CD14-positive monocyte (primary cell): ENCODE measurements at regions not wholly inside any gene's neighbourhood (a gene's known extent, or its start where the extent isn't known, plus 50 kb on each side); places are given as distances from the start of the nearest gene placed in this dataset.

Source experiments
- DNase-seq, 3 donors: peaks; one replicate each; pipeline ENCODE4 v3.0.0-alpha.2; 2011 to 2022
- H2AFZ ChIP-seq: 2 replicates; pipeline ENCODE4 v1.6.0; 2012; ENCODE audit warnings: mild to moderate bottlenecking, low read depth, low read length, inconsistent platforms; ENCODE audit not compliant: insufficient read depth, poor library complexity, severe bottlenecking
- H3K27ac ChIP-seq, 2 donors: 1 replicate in 1 of 2; 2 replicates in 1 of 2; pipeline ENCODE4 v1.5.1; 2012 to 2013; ENCODE audit warnings: low read length in 2 of 2, control low read depth in 1 of 2, inconsistent platforms in 1 of 2, low read depth in 1 of 2, mild to moderate bottlenecking in 1 of 2
- H3K27me3 ChIP-seq, 2 donors: one replicate each; pipeline versions ENCODE4 v1.6.0 to v1.6.1; 2011 to 2013; ENCODE audit warnings: low read length in 2 of 2; ENCODE audit not compliant: control insufficient read depth in 2 of 2, insufficient read depth in 2 of 2
- H3K36me3 ChIP-seq, 2 donors: replicated peaks in 1 of 2; 1 replicate in 1 of 2; 2 replicates in 1 of 2; pipeline versions ENCODE4 v1.5.1 to v1.6.1; 2012 to 2013; ENCODE audit warnings: low read length in 2 of 2, control low read depth in 1 of 2, inconsistent platforms in 1 of 2, mild to moderate bottlenecking in 1 of 2; ENCODE audit not compliant: insufficient read depth in 2 of 2, control insufficient read depth in 1 of 2
- H3K4me1 ChIP-seq, 2 donors: 1 replicate in 1 of 2; 2 replicates in 1 of 2; pipeline versions ENCODE4 v1.5.1 to v1.6.1; 2012 to 2013; ENCODE audit warnings: low read length in 2 of 2, control low read depth in 1 of 2, inconsistent platforms in 1 of 2, mild to moderate bottlenecking in 1 of 2, moderate library complexity in 1 of 2; ENCODE audit not compliant: insufficient read depth in 2 of 2, control insufficient read depth in 1 of 2
- H3K4me2 ChIP-seq: replicated peaks from 2 replicates; pipeline ENCODE3; 2012; ENCODE audit warnings: low read length, moderate library complexity, mild to moderate bottlenecking; ENCODE audit not compliant: poor library complexity, severe bottlenecking; ENCODE audit errors: extremely low read depth
- H3K4me3 ChIP-seq, 3 experiments: fragments of 200-600 bp in 1 of 3; sonication (generic) in 1 of 3; replicated peaks in 1 of 3; 1 replicate in 2 of 3; 2 replicates in 1 of 3; pipeline ENCODE4 v1.5.1; 2011 to 2013; ENCODE audit warnings: low read length in 3 of 3, mild to moderate bottlenecking in 3 of 3, control low read depth in 2 of 3, low read depth in 2 of 3, inconsistent platforms in 1 of 3, moderate library complexity in 1 of 3
- H3K79me2 ChIP-seq: 2 replicates; pipeline ENCODE4 v1.6.0; 2012; ENCODE audit warnings: mild to moderate bottlenecking, control low read depth, inconsistent platforms, low read length, moderate library complexity; ENCODE audit not compliant: insufficient read depth
- H3K9ac ChIP-seq: 2 replicates; pipeline ENCODE4 v1.6.0; 2017; ENCODE audit warnings: low read length, mild to moderate bottlenecking; ENCODE audit not compliant: insufficient read depth, poor library complexity, severe bottlenecking
- H3K9me3 ChIP-seq, 2 donors: replicated peaks in 1 of 2; 1 replicate in 1 of 2; 2 replicates in 1 of 2; pipeline versions ENCODE4 v1.5.1 to v1.6.1; 2012 to 2013; ENCODE audit warnings: low read length in 2 of 2, control low read depth in 1 of 2; ENCODE audit not compliant: control insufficient read depth in 1 of 2, insufficient read depth in 1 of 2
- H4K20me1 ChIP-seq: 2 replicates; pipeline ENCODE4 v1.6.0; 2012; ENCODE audit warnings: mild to moderate bottlenecking, low read length, control low read depth, moderate library complexity; ENCODE audit not compliant: insufficient read depth
- H3K27ac Mint-ChIP-seq, 7 donors: one replicate each; pipeline ENCODE4 v1.8.0; 2020; ENCODE audit warnings: mild to moderate bottlenecking in 7 of 7, mixed read lengths in 7 of 7, moderate library complexity in 6 of 7, inconsistent platforms in 2 of 7
- H3K27me3 Mint-ChIP-seq, 3 donors: one replicate each; pipeline ENCODE4 v1.8.0; 2021 to 2022; ENCODE audit warnings: low read depth in 3 of 3, mild to moderate bottlenecking in 3 of 3, mixed read lengths in 3 of 3, moderate library complexity in 3 of 3, inconsistent platforms in 1 of 3
- H3K36me3 Mint-ChIP-seq, 2 donors: one replicate each; pipeline ENCODE4 v1.8.0; 2020; ENCODE audit warnings: mixed read lengths in 2 of 2, inconsistent platforms in 1 of 2, mild to moderate bottlenecking in 1 of 2
- H3K4me1 Mint-ChIP-seq: one replicate; pipeline ENCODE4 v1.8.0; 2020; ENCODE audit warnings: mild to moderate bottlenecking, mixed read lengths
- H3K4me3 Mint-ChIP-seq, 2 donors: one replicate each; pipeline ENCODE4 v1.8.0; 2020; ENCODE audit warnings: mild to moderate bottlenecking in 2 of 2, mixed read lengths in 2 of 2, moderate library complexity in 1 of 2
- H3K9me3 Mint-ChIP-seq, 7 donors: one replicate each; pipeline ENCODE4 v1.8.0; 2020 to 2022; ENCODE audit warnings: mixed read lengths in 7 of 7, mild to moderate bottlenecking in 6 of 7, moderate library complexity in 6 of 7, inconsistent platforms in 2 of 7
- CTCF ChIP-seq: fragments of 200-600 bp; IDR thresholded peaks from one replicate; pipeline ENCODE4 v1.8.0; 2022; ENCODE audit warnings: antibody characterized with exemption, mild to moderate bottlenecking
- WGBS: methylation state at CpG from one replicate; pipeline ENCODE4 v1.1.5; 2013; ENCODE audit warnings: missing lambda C conversion rate; ENCODE audit not compliant: insufficient coverage; 5-methylcytosine and 5-hydroxymethylcytosine counted together
- intact Hi-C, 2 donors: fragments of 100-400 bp; cut with micrococcal nuclease; formaldehyde crosslinking; loops; one replicate each; pipeline versions ENCODE4 v1.15.0 to v1.15.1; 2023

GRCh38 chr7:3191548-3191947 lies 109.5 kb upstream of the SDK1 start:
- H3K36me3 ChIP-seq: no peaks in the 10 kb centered on the region
- Mint-ChIP-seq H3K27ac (no peak overlapping the region), H3K9me3 (peaks cover 4 to 22% (median 9%) of the 10 kb centered on the region in 7 donors), H3K4me1 (peaks cover 3% of the 10 kb centered on the region), H3K4me3 (no peak overlapping the region), H3K27me3 (peaks cover 2 to 10% (median 4%) of the 10 kb centered on the region in 3 donors), H3K36me3 (no peaks in the 10 kb centered on the region)
- no peak overlapping the region for H3K27ac ChIP-seq
- peaks cover 0 to 6% of the 10 kb centered on the region in 2 donors for H3K9me3 ChIP-seq
- no peak overlapping the region for H2AFZ ChIP-seq
- no peak for TF ChIP-seq CTCF
- intact Hi-C loops: no loop called here
- no peak overlapping the region for H3K9ac ChIP-seq
- no peaks in the 10 kb centered on the region for H4K20me1 ChIP-seq
- no peak overlapping the region for H3K4me3 ChIP-seq
- H3K4me2 ChIP-seq: no peak overlapping the region
- no peaks in the 10 kb centered on the region for H3K79me2 ChIP-seq
- DNase-seq: no peak
- H3K4me1 ChIP-seq: no peaks in the 10 kb centered on the region
- no CpG with 5 or more reads among the region's 4 CpGs for WGBS
- H3K27me3 ChIP-seq: no peaks in the 10 kb centered on the region

- H3K4me1 ChIP-seq: no peaks in the 10 kb centered on the region
- H3K4me2 ChIP-seq: no peak overlapping the region
- Mint-ChIP-seq H3K27ac (no peak overlapping the region), H3K4me1 (peaks cover 3% of the 10 kb centered on the region), H3K27me3 (peaks cover 0 to 11% (median 3%) of the 10 kb centered on the region in 3 donors), H3K4me3 (no peak overlapping the region), H3K9me3 (peaks cover 10 to 31% (median 14%) of the 10 kb centered on the region in 7 donors), H3K36me3 (no peaks in the 10 kb centered on the region)
- no peak overlapping the region for H3K9ac ChIP-seq
- WGBS: no CpG with 5 or more reads among the region's 4 CpGs
- H4K20me1 ChIP-seq: no peaks in the 10 kb centered on the region
- no peaks in the 10 kb centered on the region for H3K36me3 ChIP-seq
- no peak overlapping the region for H3K4me3 ChIP-seq
- peaks cover 0 to 17% of the 10 kb centered on the region in 2 donors for H3K9me3 ChIP-seq
- intact Hi-C loops: no loop called here
- H3K79me2 ChIP-seq: no peaks in the 10 kb centered on the region
- DNase-seq: no peak
- H3K27ac ChIP-seq: no peak overlapping the region
- no peaks in the 10 kb centered on the region for H3K27me3 ChIP-seq
- no peak overlapping the region for H2AFZ ChIP-seq
- no peak for TF ChIP-seq CTCF
Observed at GRCh38 chr7:3192669-3193068, 108.4 kb upstream of the SDK1 start.
